Activated CD8-positive, alpha-beta memory T cell treated with anti-CD3 and anti-CD28 coated beads for 24 hours (primary cell): ENCODE measurements at regions not wholly inside any gene's neighbourhood (a gene's known extent, or its start where the extent isn't known, plus 50 kb on each side); places are given as distances from the start of the nearest gene placed in this dataset.
A peak's percentile ranks its signal among the peaks of the same experiment; 100 is the strongest.
"Not testable (repeated sequence)": the region's sequence is repeated elsewhere in the genome, so short reads cannot be mapped to it uniquely, and the experiment has no call there.

Experiments
- DNase-seq: peaks from one replicate; pipeline ENCODE4 v3.0.0-alpha.2; 2020

GRCh38 chr14:106613256-106613655, 1086.9 kb downstream of the TMEM121 start:
- DNase-seq, result no peak

- DNase-seq, result peak; percentile 92
Observed at GRCh38 chr14:106618471-106618951, 1092.1 kb downstream of the TMEM121 start.

GRCh38 chr14:106619606-106620005, 1093.2 kb downstream of the TMEM121 start:
- no peak for DNase-seq

DNA sequence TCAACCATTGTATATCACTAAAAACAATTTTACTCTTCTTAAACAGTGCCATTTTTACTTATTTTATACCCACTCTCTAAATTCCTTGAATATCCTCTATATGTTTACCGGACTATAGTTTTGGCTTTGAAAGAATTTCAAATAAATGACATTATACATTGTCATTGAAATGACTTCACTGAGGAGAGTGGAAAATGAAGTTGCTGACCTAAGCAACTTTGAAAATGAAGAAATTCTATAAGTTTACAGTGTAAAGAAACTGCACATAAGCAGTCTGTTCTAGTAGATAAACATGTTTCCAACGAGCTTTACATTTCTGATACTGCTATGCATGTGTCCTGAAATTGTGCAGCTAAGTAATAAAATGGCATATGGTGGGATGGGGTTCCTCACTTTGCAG, 1094.0 kb downstream of the TMEM121 start:
- DNase-seq, result no peak

- no peak for DNase-seq
Observed at GRCh38 chr14:106622200-106622745, 1095.9 kb downstream of the TMEM121 start.

- no peak for DNase-seq
Observed at GRCh38 chr14:106625186-106625585, 1098.8 kb downstream of the TMEM121 start.

- not testable (repeated sequence) for DNase-seq
Observed at GRCh38 chr14:106626469-106626868, 1100.1 kb downstream of the TMEM121 start.

GRCh38 chr14:106626942-106627588, 1100.7 kb downstream of the TMEM121 start:
- peak; percentile 92 for DNase-seq

GRCh38 chr14:106631879-106632278, 1105.5 kb downstream of the TMEM121 start:
- no peak for DNase-seq

DNA sequence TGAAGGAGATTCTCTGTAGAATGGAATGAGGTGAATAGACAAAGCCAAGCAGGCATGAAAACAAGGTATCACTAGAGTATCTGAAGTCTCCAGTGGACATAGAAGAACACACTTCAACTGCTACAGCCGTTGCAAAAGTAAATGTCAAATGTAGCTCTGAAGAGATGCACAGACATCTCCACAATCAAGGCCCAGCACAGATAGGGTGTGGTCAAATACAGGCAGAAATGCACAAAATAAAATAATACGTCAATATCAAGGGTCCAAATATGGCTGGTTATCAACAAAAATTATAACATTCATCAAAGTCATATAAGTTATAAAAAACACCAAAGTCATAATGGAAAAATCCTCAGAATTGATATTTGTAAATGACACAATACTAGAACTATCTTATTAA, 1107.3 kb downstream of the TMEM121 start:
- no peak for DNase-seq

- DNase-seq, result no peak
Observed at GRCh38 chr14:106635569-106635968, 1109.2 kb downstream of the TMEM121 start.

DNA sequence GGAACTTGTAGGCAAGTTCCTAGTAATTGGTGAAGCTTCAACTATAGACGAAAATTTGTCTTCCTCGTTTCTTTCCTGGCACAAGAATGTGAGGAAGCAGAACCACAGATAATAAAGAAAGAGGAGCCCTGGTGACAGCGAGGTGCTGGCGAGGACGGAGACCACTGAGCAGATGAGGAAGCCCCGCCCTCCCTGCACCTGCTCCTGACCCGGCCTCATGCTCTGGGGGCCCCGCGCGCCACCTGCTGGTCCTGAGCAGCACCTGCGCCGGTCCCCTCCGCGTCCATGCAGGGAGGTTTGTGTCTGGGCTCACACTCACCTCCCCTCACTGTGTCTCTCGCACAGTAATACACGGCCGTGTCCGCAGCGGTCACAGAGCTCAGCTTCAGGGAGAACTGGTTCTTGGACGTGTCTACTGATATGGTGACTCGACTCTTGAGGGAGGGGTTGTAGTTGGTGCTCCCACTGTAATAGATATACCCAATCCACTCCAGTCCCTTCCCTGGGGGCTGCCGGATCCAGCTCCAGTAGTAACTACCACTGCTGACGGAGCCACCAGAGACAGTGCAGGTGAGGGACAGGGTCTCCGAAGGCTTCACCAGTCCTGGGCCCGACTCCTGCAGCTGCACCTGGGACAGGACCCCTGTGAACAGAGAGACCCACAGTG, 1112.5 kb downstream of the TMEM121 start:
- DNase-seq, result not testable (repeated sequence)

- DNase-seq, result no peak
Observed at GRCh38 chr14:106642090-106642489, 1115.7 kb downstream of the TMEM121 start.

DNA sequence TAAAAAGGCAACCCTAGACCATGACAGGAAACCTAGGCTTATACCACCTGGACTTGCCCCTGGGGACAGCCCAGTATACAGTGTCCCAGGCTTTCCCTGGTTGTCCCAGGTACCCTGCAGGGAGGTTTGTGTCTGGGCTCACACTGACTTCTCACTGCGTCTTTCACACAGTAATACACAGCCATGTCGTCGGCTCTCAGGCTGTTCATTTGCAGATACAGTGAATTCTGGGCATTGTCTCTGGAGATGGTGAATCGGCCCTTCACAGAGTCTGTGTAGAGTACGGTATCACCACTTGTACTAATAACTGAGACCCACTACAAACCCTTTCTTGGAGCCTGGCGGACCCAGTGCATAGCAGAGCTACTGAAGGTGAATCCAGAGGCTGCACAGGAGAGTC, 1116.6 kb downstream of the TMEM121 start:
- not testable (repeated sequence) for DNase-seq

DNA sequence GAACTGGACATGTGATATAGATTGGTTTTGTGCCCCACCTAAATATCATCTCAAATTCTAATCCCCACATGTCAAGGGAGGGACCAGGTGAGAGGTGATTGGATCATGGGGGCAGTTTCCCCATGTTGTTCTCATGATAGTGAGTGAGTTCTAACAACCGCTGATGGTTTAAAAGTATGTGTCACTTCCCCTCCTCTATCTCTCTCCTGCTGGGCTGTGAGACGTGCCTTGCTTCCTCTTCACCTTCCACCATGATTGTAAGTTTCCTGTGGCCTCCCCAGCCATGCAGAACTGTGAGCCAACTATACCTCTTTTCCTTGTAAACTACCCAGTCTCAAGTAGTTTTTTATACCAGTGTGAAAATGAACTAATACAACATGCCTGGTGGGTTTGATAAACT, 1122.5 kb downstream of the TMEM121 start:
- DNase-seq, result not testable (repeated sequence)

DNA sequence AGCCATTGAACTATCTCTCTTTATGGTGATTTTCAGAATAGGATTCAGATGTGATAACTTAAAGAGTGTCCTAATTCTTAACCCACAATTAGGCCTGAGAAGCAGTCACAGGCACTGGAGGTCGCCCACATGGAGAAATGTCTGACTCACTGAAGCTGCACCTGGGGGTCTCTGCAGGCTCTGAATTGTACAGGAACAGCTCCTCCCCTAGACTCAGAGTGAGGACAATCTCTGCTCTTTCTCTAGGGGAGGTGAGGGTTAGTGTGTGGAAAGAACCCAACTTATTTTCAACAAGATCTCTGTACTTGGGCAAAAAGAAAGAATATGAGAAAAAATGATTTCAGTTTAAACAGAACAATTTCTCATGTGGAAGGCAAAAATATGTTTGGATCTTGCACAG, 1124.6 kb downstream of the TMEM121 start:
- no peak for DNase-seq

- DNase-seq, result no peak
Observed at GRCh38 chr14:106652494-106652893, 1126.1 kb downstream of the TMEM121 start.

- peak; percentile 83 for DNase-seq
Observed at GRCh38 chr14:106657460-106657859, 1131.1 kb downstream of the TMEM121 start.

DNA sequence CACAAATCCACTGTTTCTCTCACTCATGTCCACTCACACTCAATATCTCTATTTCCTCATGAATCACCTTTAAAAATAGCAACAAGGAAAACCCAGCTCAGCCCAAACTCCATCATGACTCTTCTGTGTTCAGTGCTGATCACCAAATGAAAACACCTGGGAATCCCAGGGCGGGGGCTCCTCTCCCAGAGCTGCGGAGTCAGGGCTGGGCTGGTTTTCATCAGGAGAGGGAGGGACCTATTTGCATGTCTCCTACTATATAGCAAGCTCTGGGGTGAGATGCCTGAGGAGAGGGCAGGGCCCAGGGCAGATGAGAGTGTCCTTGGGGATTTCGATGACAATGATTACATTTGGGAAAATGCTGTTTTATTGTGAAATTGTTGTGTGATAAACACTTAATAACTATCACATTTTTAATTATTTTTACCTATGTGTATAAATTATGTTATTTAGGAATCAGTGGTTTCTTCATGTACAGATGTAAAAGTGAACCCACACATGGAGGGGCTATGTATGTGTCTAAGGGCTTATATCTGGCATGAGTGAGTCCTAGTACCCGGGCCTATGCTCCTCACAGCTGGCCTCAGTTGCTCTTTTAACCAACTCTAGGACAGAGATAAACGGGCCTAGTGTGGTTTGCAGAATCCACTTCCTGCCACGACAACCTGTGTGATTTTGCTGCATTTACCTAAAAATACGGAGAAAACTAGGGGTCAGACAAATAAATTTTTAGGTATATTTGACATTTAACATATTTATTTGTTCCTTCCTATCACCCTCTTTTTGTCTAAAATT, 1131.9 kb downstream of the TMEM121 start:
- DNase-seq, result not testable (repeated sequence)

DNA sequence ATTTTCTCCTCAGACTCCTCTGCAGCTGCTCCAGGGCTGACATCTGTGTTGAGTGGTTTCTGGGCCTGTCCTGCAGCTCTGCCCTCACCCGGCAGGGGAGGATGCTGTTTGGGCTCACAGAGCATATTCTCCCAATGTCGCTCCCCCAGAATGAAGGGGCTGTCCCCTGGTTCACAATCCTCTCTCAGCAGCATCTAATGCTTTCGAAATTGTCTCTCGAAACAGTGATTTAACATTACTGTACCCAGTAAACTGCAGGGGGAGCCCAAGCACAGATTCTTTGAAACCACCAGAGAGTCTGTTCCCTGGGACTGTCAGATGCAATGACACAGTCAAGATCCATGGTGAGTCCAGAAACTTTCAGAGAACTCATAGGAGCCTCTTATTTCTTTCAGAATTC, 1135.2 kb downstream of the TMEM121 start:
- peak; percentile 69 for DNase-seq

GRCh38 chr14:106662936-106663550, 1136.7 kb downstream of the TMEM121 start:
- DNase-seq, result no peak

DNA sequence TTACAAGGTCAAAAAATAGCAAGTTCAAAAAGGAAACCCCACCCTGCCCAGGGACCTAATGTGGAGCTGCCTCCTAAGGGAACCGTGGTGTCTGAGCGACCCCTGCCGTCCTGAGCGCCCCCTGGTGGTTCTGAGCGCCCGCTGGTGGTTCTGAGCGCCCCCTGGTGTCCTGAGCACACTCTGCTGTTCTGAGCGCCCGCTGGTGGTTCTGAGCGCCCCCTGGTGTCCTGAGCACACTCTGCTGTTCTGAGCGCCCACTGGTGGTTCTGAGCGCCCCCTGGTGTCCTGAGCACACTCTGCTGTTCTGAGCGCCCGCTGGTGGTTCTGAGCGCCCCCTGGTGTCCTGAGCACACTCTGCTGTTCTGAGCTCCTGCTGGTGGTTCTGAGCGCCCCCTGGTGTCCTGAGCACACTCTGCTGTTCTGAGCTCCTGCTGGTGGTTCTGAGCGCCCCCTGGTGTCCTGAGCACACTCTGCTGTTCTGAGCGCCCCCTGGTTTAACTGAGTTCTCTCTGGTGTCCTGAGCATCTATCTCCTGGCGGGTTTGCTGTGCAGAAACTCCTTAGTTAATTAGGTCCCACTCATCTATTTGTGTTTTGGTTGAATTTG, 1137.5 kb downstream of the TMEM121 start:
- peak; percentile 86 for DNase-seq
